ENCODE measurements at regions not wholly inside any gene's neighbourhood (a gene's known extent, or its start where the extent isn't known, plus 50 kb on each side); places are given as distances from the start of the nearest gene placed in this dataset.

DNA sequence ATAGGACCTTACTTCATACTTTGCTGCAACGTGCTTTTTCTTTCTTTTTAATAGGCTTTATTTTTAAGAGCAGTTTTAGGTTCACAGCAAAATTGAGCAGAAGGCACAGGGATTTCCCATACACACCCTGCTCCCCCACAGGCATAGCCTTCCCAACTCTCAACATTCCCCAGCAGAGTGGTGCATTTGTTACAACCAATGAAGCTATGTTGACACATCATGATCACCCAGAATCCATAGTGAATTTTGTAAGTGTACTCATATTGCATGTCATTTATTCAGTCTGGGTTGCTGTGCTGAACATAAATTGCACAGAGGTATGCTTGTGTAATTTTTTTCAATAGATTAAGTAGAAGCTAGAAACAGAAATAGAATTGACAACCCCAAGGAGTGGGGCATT lies 327.3 kb downstream of the INHBA start:
- TF ChIP-seq POLR2A (IDR thresholded peaks at IDR 0.05; ENCODE audit: low read length) (no peak), GATA1 (IDR thresholded peaks at IDR 0.05; ENCODE audit: low read depth, low read length) (no peak)

Data from erythroblast (primary cell).